ENCODE measurements at regions not wholly inside any gene's neighbourhood (a gene's known extent, or its start where the extent isn't known, plus 50 kb on each side); places are given as distances from the start of the nearest gene placed in this dataset.

DNA sequence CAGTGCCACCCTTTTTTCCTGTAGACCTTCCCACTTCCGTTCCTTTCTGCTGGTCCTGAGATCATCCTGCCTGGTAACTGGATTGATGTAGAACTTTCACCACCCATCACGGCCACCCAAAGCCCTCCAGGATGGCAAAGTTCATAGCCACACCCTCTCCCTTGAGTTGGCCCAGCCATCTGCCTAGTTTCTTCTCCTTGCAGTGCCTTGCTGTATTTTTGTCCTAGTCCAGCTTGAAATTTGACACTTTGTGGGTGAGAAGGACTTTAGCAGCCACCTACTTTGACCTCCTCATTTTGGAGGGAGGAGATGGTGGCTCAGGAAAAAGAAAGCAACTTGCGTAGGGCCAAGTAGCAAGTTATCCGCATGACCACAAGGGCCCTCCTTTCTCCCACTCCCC is 140.7 kb downstream of the BUB3 start:
- DNase-seq (ENCODE audit: low read depth), result no peak
- no peak overlapping the region for H3K4me3 ChIP-seq (ENCODE audit: low read depth, low read length)
- in situ Hi-C loops (cut with HindIII; ENCODE audit: low sequenced_read_pairs), result no loop called here
- TF ChIP-seq, protein P1, sequence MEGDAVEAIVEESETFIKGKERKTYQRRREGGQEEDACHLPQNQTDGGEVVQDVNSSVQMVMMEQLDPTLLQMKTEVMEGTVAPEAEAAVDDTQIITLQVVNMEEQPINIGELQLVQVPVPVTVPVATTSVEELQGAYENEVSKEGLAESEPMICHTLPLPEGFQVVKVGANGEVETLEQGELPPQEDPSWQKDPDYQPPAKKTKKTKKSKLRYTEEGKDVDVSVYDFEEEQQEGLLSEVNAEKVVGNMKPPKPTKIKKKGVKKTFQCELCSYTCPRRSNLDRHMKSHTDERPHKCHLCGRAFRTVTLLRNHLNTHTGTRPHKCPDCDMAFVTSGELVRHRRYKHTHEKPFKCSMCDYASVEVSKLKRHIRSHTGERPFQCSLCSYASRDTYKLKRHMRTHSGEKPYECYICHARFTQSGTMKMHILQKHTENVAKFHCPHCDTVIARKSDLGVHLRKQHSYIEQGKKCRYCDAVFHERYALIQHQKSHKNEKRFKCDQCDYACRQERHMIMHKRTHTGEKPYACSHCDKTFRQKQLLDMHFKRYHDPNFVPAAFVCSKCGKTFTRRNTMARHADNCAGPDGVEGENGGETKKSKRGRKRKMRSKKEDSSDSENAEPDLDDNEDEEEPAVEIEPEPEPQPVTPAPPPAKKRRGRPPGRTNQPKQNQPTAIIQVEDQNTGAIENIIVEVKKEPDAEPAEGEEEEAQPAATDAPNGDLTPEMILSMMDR (IDR thresholded peaks at IDR 0.05; ENCODE audit: low read depth, low read length, missing control alignments), result no peak

DNA sequence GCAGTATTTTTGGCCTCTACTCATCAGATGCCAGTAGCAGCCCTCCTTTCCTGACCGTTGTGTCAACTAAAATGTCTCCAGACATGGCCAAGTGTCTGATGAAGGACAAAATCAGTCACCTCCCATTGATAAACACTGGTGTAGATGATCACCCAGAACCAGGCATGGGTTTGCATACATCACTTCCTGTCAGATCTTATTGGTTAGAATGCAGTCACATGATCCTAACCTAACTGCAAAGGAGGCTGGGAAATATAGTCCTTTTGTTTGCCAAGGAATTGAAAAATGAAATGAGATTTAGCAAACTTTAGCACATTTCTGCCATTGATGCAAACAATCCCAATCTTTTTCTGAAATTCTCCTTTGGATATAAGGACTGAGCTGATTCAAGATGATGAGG is 141.4 kb downstream of the BUB3 start:
- TF ChIP-seq, protein P1 (IDR thresholded peaks at IDR 0.05; ENCODE audit: low read depth, low read length, missing control alignments), result no peak
- in situ Hi-C loops (cut with HindIII; ENCODE audit: low sequenced_read_pairs), result no loop called here
- no peak for DNase-seq (ENCODE audit: low read depth)
- no peak overlapping the region for H3K4me3 ChIP-seq (ENCODE audit: low read depth, low read length)

DNA sequence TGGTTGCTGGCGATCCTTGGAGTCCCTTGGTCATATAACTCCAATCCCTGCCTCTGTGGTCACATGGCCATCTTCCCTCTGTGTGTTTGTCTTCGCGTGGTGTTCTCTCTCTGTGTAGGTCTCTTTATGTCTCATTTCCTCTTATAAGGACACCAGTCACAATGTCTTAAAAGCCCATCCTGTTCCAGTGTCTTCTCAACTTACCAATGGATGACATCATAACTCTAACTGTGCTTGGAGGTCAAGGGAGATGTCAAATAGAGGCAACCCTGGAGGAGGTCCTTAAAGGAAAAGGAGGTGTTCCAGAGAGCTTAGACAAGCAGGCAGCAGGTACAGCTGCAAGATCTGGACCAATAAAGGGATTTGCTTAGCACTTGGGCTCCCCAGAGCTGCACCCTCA is 143.0 kb downstream of the BUB3 start:
- no peak for DNase-seq (ENCODE audit: low read depth)
- in situ Hi-C loops (cut with HindIII; ENCODE audit: low sequenced_read_pairs), result no loop called here
- TF ChIP-seq, protein P1 (IDR thresholded peaks at IDR 0.05; ENCODE audit: low read depth, low read length, missing control alignments), result no peak
- H3K4me3 ChIP-seq (ENCODE audit: low read depth, low read length), result no peak overlapping the region

DNA sequence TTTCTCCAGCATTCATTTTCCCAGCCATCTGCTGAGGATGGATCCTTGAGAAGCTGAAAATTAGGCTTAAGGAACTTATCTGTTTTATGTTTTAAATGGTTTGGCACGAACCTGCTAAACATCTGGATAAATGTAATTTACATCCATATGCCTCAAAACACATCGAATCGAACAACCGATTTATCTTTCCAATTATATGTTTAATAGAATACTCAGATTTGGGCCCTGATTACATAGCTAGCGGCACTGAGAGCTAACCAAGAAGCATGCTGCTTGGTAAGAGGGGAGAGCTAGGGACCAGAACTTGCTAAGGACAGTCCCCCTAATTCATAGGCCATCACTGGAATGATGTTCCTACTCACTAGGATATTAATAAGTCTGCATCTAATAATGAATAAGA is 144.4 kb downstream of the BUB3 start:
- in situ Hi-C loops (cut with HindIII; ENCODE audit: low sequenced_read_pairs), result no loop called here
- TF ChIP-seq, protein P1 (IDR thresholded peaks at IDR 0.05; ENCODE audit: low read depth, low read length, missing control alignments), result no peak

DNA sequence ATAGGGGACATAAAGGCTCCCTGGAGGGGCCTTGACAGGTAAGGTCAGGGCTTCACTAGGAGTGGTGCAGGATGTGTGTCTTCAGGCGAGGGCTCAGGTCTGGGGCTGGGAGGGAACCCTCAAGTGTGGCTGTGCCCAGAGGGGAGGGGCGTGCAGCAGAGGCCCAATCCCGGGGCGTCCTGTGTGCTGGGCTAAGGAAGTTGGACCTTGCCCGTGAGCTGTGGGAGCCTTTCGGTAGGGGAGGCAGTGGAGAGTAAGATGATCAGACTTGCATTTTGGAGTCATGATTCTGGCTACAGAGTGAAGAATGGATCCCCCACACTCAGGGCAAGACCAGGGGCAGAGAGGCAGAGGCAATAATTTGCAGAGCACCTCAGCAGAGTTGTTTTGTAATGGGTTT is 145.4 kb downstream of the BUB3 start:
- in situ Hi-C loops (cut with HindIII; ENCODE audit: low sequenced_read_pairs), result no loop called here
- TF ChIP-seq, protein P1 (IDR thresholded peaks at IDR 0.05; ENCODE audit: low read depth, low read length, missing control alignments), result no peak

More for the DNA sequence above, 144.4 kb downstream of the BUB3 start:
- DNase-seq (ENCODE audit: low read depth), result no peak
- H3K4me3 ChIP-seq (ENCODE audit: low read depth, low read length), result no peak overlapping the region

DNA sequence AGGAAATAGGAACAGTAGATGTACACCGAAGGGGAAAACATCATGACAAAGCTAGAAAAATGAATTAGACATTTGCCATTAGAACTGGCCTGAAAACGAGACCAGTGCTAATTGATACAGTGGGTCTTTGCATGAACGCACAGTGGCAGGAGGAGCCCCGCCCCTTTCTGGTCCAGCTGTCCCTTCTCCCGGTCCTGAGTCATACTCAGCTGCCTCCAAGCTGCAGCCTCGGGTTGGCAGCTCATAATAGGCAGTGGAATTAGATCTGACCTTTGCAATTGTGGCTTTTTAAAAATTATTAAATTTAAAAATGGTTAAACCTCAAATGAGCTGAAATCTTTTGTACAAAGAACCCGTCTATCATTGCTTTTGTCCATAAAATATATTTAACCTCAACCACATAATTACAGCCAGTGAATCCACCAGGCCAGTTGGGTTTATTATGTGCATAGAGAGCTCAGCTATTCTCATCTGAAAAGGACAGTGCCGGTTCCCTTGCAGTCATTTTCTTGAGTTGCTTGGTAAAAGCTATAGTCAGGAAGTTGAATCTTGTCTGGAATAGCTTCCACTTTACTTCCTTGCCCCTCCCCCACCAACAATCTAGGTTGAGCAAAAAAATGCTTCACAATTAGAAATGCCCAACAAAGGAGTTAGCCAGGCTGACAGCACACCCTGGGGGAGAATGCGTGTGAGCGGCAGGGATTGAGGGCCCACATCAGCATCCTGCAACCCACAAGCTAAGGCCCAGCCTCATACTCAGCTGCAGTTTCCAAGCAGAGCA is 147.1 kb downstream of the BUB3 start:
- no peak overlapping the region for H3K4me3 ChIP-seq (ENCODE audit: low read depth, low read length)
- DNase-seq (ENCODE audit: low read depth), result no peak
- TF ChIP-seq, protein P1 (IDR thresholded peaks at IDR 0.05; ENCODE audit: low read depth, low read length, missing control alignments), result no peak
- in situ Hi-C loops (cut with HindIII; ENCODE audit: low sequenced_read_pairs), result no loop called here

More for the DNA sequence above, 145.4 kb downstream of the BUB3 start:
- no peak for DNase-seq (ENCODE audit: low read depth)
- no peak overlapping the region for H3K4me3 ChIP-seq (ENCODE audit: low read depth, low read length)

Measured in astrocyte of the cerebellum (primary cell).